Skeletal muscle cell (primary cell): ENCODE measurements at regions not wholly inside any gene's neighbourhood (a gene's known extent, or its start where the extent isn't known, plus 50 kb on each side); places are given as distances from the start of the nearest gene placed in this dataset.
"Not testable (repeated sequence)": the region's sequence is repeated elsewhere in the genome, so short reads cannot be mapped to it uniquely, and the experiment has no call there.

Experiments
- DNase-seq: peaks from one replicate; pipeline ENCODE4 v3.0.0-alpha.2; 2010; ENCODE audit warnings: low read depth
- H3K4me3 ChIP-seq: 2 replicates; pipeline ENCODE4 v1.5.1; 2011; ENCODE audit warnings: low read depth, mild to moderate bottlenecking, control low read depth, low read length, moderate library complexity

GRCh38 chr13:42466123-42466522 is 107.8 kb upstream of the TNFSF11 start:
- no peak overlapping the region for H3K4me3 ChIP-seq

GRCh38 chr13:42466609-42467008 is 107.3 kb upstream of the TNFSF11 start:
- no peak overlapping the region for H3K4me3 ChIP-seq
- DNase-seq, result no peak

More at GRCh38 chr13:42466123-42466522, 107.8 kb upstream of the TNFSF11 start:
- no peak for DNase-seq

GRCh38 chr13:42474954-42475353 is 99.0 kb upstream of the TNFSF11 start:
- H3K4me3 ChIP-seq, result no peak overlapping the region
- peak; percentile 95 for DNase-seq

GRCh38 chr13:42477596-42478190 is 96.3 kb upstream of the TNFSF11 start:
- peak; percentile 58 for DNase-seq
- no peak overlapping the region for H3K4me3 ChIP-seq

- DNase-seq, result no peak
Observed at GRCh38 chr13:42478531-42479156, 95.3 kb upstream of the TNFSF11 start.

GRCh38 chr13:42484386-42484785 is 89.6 kb upstream of the TNFSF11 start:
- peak; percentile 72 for DNase-seq
- H3K4me3 ChIP-seq, result no peak overlapping the region

More at GRCh38 chr13:42478531-42479156, 95.3 kb upstream of the TNFSF11 start:
- H3K4me3 ChIP-seq, result no peak overlapping the region

- H3K4me3 ChIP-seq, result no peak overlapping the region
- no peak for DNase-seq
Observed at GRCh38 chr13:42485272-42485671, 88.7 kb upstream of the TNFSF11 start.

- H3K4me3 ChIP-seq, result no peak overlapping the region
- peak; percentile 87 for DNase-seq
Observed at GRCh38 chr13:42486711-42487198, 87.2 kb upstream of the TNFSF11 start.

GRCh38 chr13:42487221-42487620 is 86.7 kb upstream of the TNFSF11 start:
- no peak for DNase-seq
- H3K4me3 ChIP-seq, result no peak overlapping the region

GRCh38 chr13:42490676-42491075 is 83.3 kb upstream of the TNFSF11 start:
- H3K4me3 ChIP-seq, result no peak overlapping the region
- no peak for DNase-seq

GRCh38 chr13:42492372-42492920 is 81.5 kb upstream of the TNFSF11 start:
- no peak overlapping the region for H3K4me3 ChIP-seq
- no peak for DNase-seq

- no peak for DNase-seq
- H3K4me3 ChIP-seq, result no peak overlapping the region
Observed at GRCh38 chr13:42494157-42494556, 79.8 kb upstream of the TNFSF11 start.

GRCh38 chr13:42495255-42495654 is 78.7 kb upstream of the TNFSF11 start:
- DNase-seq, result no peak
- H3K4me3 ChIP-seq, result no peak overlapping the region

GRCh38 chr13:42495751-42496150 is 78.2 kb upstream of the TNFSF11 start:
- no peak overlapping the region for H3K4me3 ChIP-seq
- no peak for DNase-seq

GRCh38 chr13:42496926-42497554 is 76.9 kb upstream of the TNFSF11 start:
- not testable (repeated sequence) for H3K4me3 ChIP-seq, DNase-seq

GRCh38 chr13:42497798-42498197 is 76.2 kb upstream of the TNFSF11 start:
- H3K4me3 ChIP-seq, result no peak overlapping the region
- DNase-seq, result peak; percentile 61

- DNase-seq, result no peak
- no peak overlapping the region for H3K4me3 ChIP-seq
Observed at GRCh38 chr13:42498521-42498920, 75.4 kb upstream of the TNFSF11 start.
